Vagina (tissue), 2 donors: ENCODE measurements at regions not wholly inside any gene's neighbourhood (a gene's known extent, or its start where the extent isn't known, plus 50 kb on each side); places are given as distances from the start of the nearest gene placed in this dataset.

ENCODE experiments used
- POLR2AphosphoS5 ChIP-seq, 2 donors: sonication (generic); formaldehyde crosslinking; IDR thresholded peaks; one replicate each; pipeline ENCODE4 v1.9.0; 2017; ENCODE audit warnings: antibody characterized with exemption in 2 of 2, mild to moderate bottlenecking in 2 of 2, low read depth in 1 of 2; ENCODE audit not compliant: insufficient read depth in 1 of 2
- TF ChIP-seq, protein P1 (sequence below), 3 experiments: fragments of 450-650 bp in 2 of 3; fragments of 200-600 bp in 1 of 3; sonication (generic) in 1 of 3; IDR thresholded peaks; one replicate each; pipeline ENCODE4 v1.5.1; 2017 to 2019; ENCODE audit warnings: antibody characterized with exemption in 3 of 3, mild to moderate bottlenecking in 2 of 3, moderate library complexity in 2 of 3

GRCh38 chr12:127731657-127732056 is 535.3 kb upstream of the TMEM132C start:
- TF ChIP-seq, protein P1, sequence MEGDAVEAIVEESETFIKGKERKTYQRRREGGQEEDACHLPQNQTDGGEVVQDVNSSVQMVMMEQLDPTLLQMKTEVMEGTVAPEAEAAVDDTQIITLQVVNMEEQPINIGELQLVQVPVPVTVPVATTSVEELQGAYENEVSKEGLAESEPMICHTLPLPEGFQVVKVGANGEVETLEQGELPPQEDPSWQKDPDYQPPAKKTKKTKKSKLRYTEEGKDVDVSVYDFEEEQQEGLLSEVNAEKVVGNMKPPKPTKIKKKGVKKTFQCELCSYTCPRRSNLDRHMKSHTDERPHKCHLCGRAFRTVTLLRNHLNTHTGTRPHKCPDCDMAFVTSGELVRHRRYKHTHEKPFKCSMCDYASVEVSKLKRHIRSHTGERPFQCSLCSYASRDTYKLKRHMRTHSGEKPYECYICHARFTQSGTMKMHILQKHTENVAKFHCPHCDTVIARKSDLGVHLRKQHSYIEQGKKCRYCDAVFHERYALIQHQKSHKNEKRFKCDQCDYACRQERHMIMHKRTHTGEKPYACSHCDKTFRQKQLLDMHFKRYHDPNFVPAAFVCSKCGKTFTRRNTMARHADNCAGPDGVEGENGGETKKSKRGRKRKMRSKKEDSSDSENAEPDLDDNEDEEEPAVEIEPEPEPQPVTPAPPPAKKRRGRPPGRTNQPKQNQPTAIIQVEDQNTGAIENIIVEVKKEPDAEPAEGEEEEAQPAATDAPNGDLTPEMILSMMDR (IDR thresholded peaks at IDR 0.05): no peak
- TF ChIP-seq POLR2AphosphoS5 (IDR thresholded peaks at IDR 0.05; ENCODE audit: insufficient read depth in 1 of 2, low read depth in 1 of 2): no peak
